ENCODE measurements at regions not wholly inside any gene's neighbourhood (a gene's known extent, or its start where the extent isn't known, plus 50 kb on each side); places are given as distances from the start of the nearest gene placed in this dataset.

DNA sequence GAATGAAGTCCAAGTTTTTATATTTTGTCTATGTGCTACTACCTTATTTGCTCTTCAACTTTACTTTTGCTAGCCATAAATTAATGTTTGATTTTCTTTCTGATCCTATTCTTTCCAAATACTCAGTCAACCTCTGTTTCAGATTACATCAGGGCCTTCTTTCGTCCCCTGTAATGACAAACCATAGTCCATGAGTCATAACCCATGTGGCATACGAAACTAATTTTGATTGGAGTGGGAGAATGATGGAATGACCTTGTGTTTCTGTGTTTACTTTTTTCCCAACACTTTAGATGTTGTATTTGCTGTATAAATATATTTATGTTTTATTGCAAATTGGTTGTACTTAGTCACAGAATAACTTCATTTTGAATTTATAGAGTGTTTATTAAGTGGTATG, 1043.1 kb downstream of the DTWD2 start:
- H4K20me1 ChIP-seq (ENCODE audit: insufficient read depth, low read length): no peaks in the 10 kb centered on the region
- no TSS peak for BruUV-seq (replicated peaks)
- CTCF ChIA-PET (ENCODE audit: unreplicated experiment): no interaction called here
- H3K4me2 ChIP-seq (ENCODE audit: low read length): no peak overlapping the region
- no peaks in the 10 kb centered on the region for H3K4me1 ChIP-seq (ENCODE audit: insufficient read depth, low read length, poor library complexity, severe bottlenecking)
- DNase-seq (ENCODE audit: low spot score): no peak
- no peaks in the 10 kb centered on the region for H3K9me2 ChIP-seq (ENCODE audit: insufficient read depth, low read length)
- H3K36me3 ChIP-seq (ENCODE audit: insufficient read depth, low read length): no peaks in the 10 kb centered on the region
- H3K79me2 ChIP-seq (ENCODE audit: insufficient read depth, low read depth, low read length): no peaks in the 10 kb centered on the region
- no peak overlapping the region for H3K4me3 ChIP-seq (ENCODE audit: low read depth, low read length, poor library complexity, severe bottlenecking)
- POLR2A ChIA-PET: no interaction called here
- H3K27ac ChIP-seq (ENCODE audit: low read depth, low read length, poor library complexity, severe bottlenecking): no peak overlapping the region
- intact Hi-C loops (cut with micrococcal nuclease; ENCODE audit: unreplicated experiment): no loop called here
- TF ChIP-seq, protein P1, sequence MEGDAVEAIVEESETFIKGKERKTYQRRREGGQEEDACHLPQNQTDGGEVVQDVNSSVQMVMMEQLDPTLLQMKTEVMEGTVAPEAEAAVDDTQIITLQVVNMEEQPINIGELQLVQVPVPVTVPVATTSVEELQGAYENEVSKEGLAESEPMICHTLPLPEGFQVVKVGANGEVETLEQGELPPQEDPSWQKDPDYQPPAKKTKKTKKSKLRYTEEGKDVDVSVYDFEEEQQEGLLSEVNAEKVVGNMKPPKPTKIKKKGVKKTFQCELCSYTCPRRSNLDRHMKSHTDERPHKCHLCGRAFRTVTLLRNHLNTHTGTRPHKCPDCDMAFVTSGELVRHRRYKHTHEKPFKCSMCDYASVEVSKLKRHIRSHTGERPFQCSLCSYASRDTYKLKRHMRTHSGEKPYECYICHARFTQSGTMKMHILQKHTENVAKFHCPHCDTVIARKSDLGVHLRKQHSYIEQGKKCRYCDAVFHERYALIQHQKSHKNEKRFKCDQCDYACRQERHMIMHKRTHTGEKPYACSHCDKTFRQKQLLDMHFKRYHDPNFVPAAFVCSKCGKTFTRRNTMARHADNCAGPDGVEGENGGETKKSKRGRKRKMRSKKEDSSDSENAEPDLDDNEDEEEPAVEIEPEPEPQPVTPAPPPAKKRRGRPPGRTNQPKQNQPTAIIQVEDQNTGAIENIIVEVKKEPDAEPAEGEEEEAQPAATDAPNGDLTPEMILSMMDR (conservative IDR thresholded peaks at IDR 0.05; ENCODE audit: low read length): no peak
- TF ChIP-seq EZH2phosphoT487 (IDR thresholded peaks at IDR 0.05; ENCODE audit: borderline replicate concordance, low read depth, low read length): no peak
- no peaks in the 10 kb centered on the region for H3K9me3 ChIP-seq (ENCODE audit: low read length)
- H2AFZ ChIP-seq (ENCODE audit: low read length): no peak overlapping the region

DNA sequence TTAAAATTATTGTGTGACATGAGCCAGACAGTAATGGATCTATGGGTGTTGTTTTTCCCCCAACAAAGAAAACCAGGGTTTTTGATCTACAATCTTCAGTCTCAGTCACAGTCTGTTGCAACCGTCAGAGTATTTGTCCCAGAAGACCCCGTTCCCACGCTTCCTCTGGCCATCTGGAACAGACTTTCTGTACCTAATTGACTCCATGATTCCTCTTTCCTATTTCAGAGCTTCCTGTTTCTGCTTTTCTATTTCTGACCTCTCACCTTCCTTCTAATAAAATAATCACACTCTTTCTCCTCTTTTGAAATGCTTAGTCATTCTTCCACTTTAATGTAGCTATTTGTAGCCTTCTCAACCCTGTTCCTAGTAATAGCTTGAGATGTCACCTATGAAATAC, 1044.8 kb downstream of the DTWD2 start:
- intact Hi-C loops (cut with micrococcal nuclease; ENCODE audit: unreplicated experiment): no loop called here
- Histone ChIP-seq H3K4me3 (ENCODE audit: low read depth, low read length, poor library complexity, severe bottlenecking) (no peak overlapping the region), H3K79me2 (ENCODE audit: insufficient read depth, low read depth, low read length) (no peaks in the 10 kb centered on the region), H3K36me3 (ENCODE audit: insufficient read depth, low read length) (no peaks in the 10 kb centered on the region), H3K4me2 (ENCODE audit: low read length) (no peak overlapping the region), H3K9me2 (ENCODE audit: insufficient read depth, low read length) (no peaks in the 10 kb centered on the region), H2AFZ (ENCODE audit: low read length) (no peak overlapping the region), H4K20me1 (ENCODE audit: insufficient read depth, low read length) (no peaks in the 10 kb centered on the region), H3K4me1 (ENCODE audit: insufficient read depth, low read length, poor library complexity, severe bottlenecking) (no peaks in the 10 kb centered on the region), H3K27ac (ENCODE audit: low read depth, low read length, poor library complexity, severe bottlenecking) (no peak overlapping the region), H3K9me3 (ENCODE audit: low read length) (no peaks in the 10 kb centered on the region)
- ChIA-PET CTCF (ENCODE audit: unreplicated experiment) (no interaction called here), POLR2A (interaction anchor here (0.7 kb wide), 1 partner anchor 111 kb away, joined by 3 read pairs; no protein-coding TSS in a partner anchor)
- no TSS peak for BruUV-seq (replicated peaks)
- TF ChIP-seq, protein P1 (conservative IDR thresholded peaks at IDR 0.05; ENCODE audit: low read length): no peak
- TF ChIP-seq EZH2phosphoT487 (IDR thresholded peaks at IDR 0.05; ENCODE audit: borderline replicate concordance, low read depth, low read length): no peak
- no peak for DNase-seq (ENCODE audit: low spot score)

DNA sequence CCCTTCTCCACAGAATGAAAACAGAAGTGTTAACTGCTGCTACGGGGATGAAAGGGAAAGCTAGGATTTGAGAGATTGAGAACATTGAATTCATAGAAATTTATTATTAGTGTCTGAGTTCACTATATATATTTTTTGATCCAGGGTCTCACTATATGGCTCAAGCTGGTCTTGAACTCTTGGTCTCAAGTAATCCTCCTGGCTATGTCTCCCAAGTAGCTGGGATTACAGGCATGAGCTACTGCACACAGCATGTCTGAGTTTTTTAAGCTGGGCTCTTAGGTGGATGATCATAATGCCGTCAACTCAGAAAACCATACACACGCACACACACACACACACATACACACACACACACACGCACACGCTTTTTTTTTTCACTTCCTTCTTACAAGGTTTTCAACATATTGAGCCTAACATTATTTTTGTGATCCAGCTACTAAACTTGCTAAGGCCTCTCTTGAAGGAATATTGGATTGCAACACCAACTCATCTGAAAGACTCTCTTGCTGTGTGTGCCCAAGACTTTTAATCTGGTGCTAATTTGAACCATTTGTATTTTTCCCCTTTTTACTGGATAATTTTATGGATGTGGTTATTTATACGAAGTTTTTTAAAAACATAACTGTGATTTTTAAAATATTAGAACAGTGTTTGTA, 1045.4 kb downstream of the DTWD2 start:
- TF ChIP-seq, protein P1 (conservative IDR thresholded peaks at IDR 0.05; ENCODE audit: low read length): no peak
- TF ChIP-seq EZH2phosphoT487 (IDR thresholded peaks at IDR 0.05; ENCODE audit: borderline replicate concordance, low read depth, low read length): no peak
- H3K36me3 ChIP-seq (ENCODE audit: insufficient read depth, low read length): no peaks in the 10 kb centered on the region
- no peak for DNase-seq (ENCODE audit: low spot score)
- H3K4me2 ChIP-seq (ENCODE audit: low read length): no peak overlapping the region
- CTCF ChIA-PET (ENCODE audit: unreplicated experiment): no interaction called here
- H3K4me3 ChIP-seq (ENCODE audit: low read depth, low read length, poor library complexity, severe bottlenecking): no peak overlapping the region
- H3K9me3 ChIP-seq (ENCODE audit: low read length): no peaks in the 10 kb centered on the region
- H3K27ac ChIP-seq (ENCODE audit: low read depth, low read length, poor library complexity, severe bottlenecking): no peak overlapping the region
- H2AFZ ChIP-seq (ENCODE audit: low read length): no peak overlapping the region
- no peaks in the 10 kb centered on the region for H3K4me1 ChIP-seq (ENCODE audit: insufficient read depth, low read length, poor library complexity, severe bottlenecking)
- H4K20me1 ChIP-seq (ENCODE audit: insufficient read depth, low read length): no peaks in the 10 kb centered on the region
- no peaks in the 10 kb centered on the region for H3K9me2 ChIP-seq (ENCODE audit: insufficient read depth, low read length)
- H3K79me2 ChIP-seq (ENCODE audit: insufficient read depth, low read depth, low read length): no peaks in the 10 kb centered on the region
- intact Hi-C loops (cut with micrococcal nuclease; ENCODE audit: unreplicated experiment): no loop called here
- POLR2A ChIA-PET: no interaction called here
- BruUV-seq (replicated peaks): no TSS peak
